ENCODE measurements at regions not wholly inside any gene's neighbourhood (a gene's known extent, or its start where the extent isn't known, plus 50 kb on each side); places are given as distances from the start of the nearest gene placed in this dataset.

GRCh38 chr21:23886828-23887724 lies 1720.2 kb downstream of the MRPL39 start:
- Histone ChIP-seq H3K4me1 (ENCODE audit: control insufficient read depth, extremely low read depth, insufficient read depth, low read length) (no peaks in the 10 kb centered on the region), H4K20me1 (ENCODE audit: control insufficient read depth, extremely low read depth, insufficient read depth, low read length) (no peaks in the 10 kb centered on the region), H3K4me2 (ENCODE audit: control insufficient read depth, extremely low read depth, insufficient read depth, low read depth, low read length) (no peak overlapping the region), H3K4me3 (ENCODE audit: control insufficient read depth in 2 of 3, extremely low read depth in 1 of 3, insufficient read depth in 2 of 3, low read depth in 1 of 3, low read length in 3 of 3) (no peak overlapping the region), H3K36me3 (ENCODE audit: control insufficient read depth in 2 of 2, extremely low read depth in 1 of 2, insufficient read depth in 2 of 2, low read length in 2 of 2) (no peaks in the 10 kb centered on the region), H2AFZ (ENCODE audit: control insufficient read depth, low read length) (no peak overlapping the region), H3K9ac (ENCODE audit: control insufficient read depth, extremely low read depth, insufficient read depth, low read length) (no peak overlapping the region), H3K9me1 (ENCODE audit: control insufficient read depth, extremely low read depth, insufficient read depth, low read length) (no peaks in the 10 kb centered on the region), H3K27ac (ENCODE audit: control insufficient read depth, insufficient read depth, low read length) (no peak overlapping the region), H3K9me3 (ENCODE audit: control insufficient read depth, low read depth, low read length) (no peaks in the 10 kb centered on the region), H3K79me2 (ENCODE audit: control insufficient read depth, insufficient read depth, low read length) (no peaks in the 10 kb centered on the region), H3K27me3 (ENCODE audit: control insufficient read depth, extremely low read depth, insufficient read depth, low read length) (no peaks in the 10 kb centered on the region)
- DNase-seq (ENCODE audit: low read depth, low spot score) (no peak), FAIRE-seq (no peak)
- TF ChIP-seq EZH2 (IDR thresholded peaks at IDR 0.05; ENCODE audit: low read length) (no peak), CTCF (optimal IDR thresholded peaks at IDR 0.05 in 1 of 3, IDR thresholded peaks at IDR 0.05 in 1 of 3, conservative IDR thresholded peaks at IDR 0.05 in 1 of 3; ENCODE audit: extremely low read depth in 1 of 3, insufficient read depth in 2 of 3, low read length in 3 of 3) (no peak)
- dilution Hi-C loops (cut with MboI; ENCODE audit: extremely low pct_ligation_motif_present, low sequenced_read_pairs): no loop called here

GRCh38 chr21:23881783-23882182 lies 1725.5 kb downstream of the MRPL39 start:
- TF ChIP-seq EZH2 (IDR thresholded peaks at IDR 0.05; ENCODE audit: low read length) (no peak), CTCF (optimal IDR thresholded peaks at IDR 0.05 in 1 of 3, IDR thresholded peaks at IDR 0.05 in 1 of 3, conservative IDR thresholded peaks at IDR 0.05 in 1 of 3; ENCODE audit: extremely low read depth in 1 of 3, insufficient read depth in 2 of 3, low read length in 3 of 3) (no peak)
- Histone ChIP-seq H3K9ac (ENCODE audit: control insufficient read depth, extremely low read depth, insufficient read depth, low read length) (no peak overlapping the region), H3K4me3 (ENCODE audit: control insufficient read depth in 2 of 3, extremely low read depth in 1 of 3, insufficient read depth in 2 of 3, low read depth in 1 of 3, low read length in 3 of 3) (no peak overlapping the region), H3K4me2 (ENCODE audit: control insufficient read depth, extremely low read depth, insufficient read depth, low read depth, low read length) (no peak overlapping the region), H3K27ac (ENCODE audit: control insufficient read depth, insufficient read depth, low read length) (no peak overlapping the region), H3K4me1 (ENCODE audit: control insufficient read depth, extremely low read depth, insufficient read depth, low read length) (no peaks in the 10 kb centered on the region), H3K36me3 (ENCODE audit: control insufficient read depth in 2 of 2, extremely low read depth in 1 of 2, insufficient read depth in 2 of 2, low read length in 2 of 2) (no peaks in the 10 kb centered on the region), H3K9me1 (ENCODE audit: control insufficient read depth, extremely low read depth, insufficient read depth, low read length) (no peaks in the 10 kb centered on the region), H3K27me3 (ENCODE audit: control insufficient read depth, extremely low read depth, insufficient read depth, low read length) (no peaks in the 10 kb centered on the region), H3K9me3 (ENCODE audit: control insufficient read depth, low read depth, low read length) (peaks cover 4% of the 10 kb centered on the region), H4K20me1 (ENCODE audit: control insufficient read depth, extremely low read depth, insufficient read depth, low read length) (no peaks in the 10 kb centered on the region), H2AFZ (ENCODE audit: control insufficient read depth, low read length) (no peak overlapping the region), H3K79me2 (ENCODE audit: control insufficient read depth, insufficient read depth, low read length) (no peaks in the 10 kb centered on the region)
- FAIRE-seq (no peak), DNase-seq (ENCODE audit: low read depth, low spot score) (no peak)
- dilution Hi-C loops (cut with MboI; ENCODE audit: extremely low pct_ligation_motif_present, low sequenced_read_pairs): no loop called here

Data from keratinocyte (primary cell).